ENCODE measurements at regions not wholly inside any gene's neighbourhood (a gene's known extent, or its start where the extent isn't known, plus 50 kb on each side); places are given as distances from the start of the nearest gene placed in this dataset.

DNA sequence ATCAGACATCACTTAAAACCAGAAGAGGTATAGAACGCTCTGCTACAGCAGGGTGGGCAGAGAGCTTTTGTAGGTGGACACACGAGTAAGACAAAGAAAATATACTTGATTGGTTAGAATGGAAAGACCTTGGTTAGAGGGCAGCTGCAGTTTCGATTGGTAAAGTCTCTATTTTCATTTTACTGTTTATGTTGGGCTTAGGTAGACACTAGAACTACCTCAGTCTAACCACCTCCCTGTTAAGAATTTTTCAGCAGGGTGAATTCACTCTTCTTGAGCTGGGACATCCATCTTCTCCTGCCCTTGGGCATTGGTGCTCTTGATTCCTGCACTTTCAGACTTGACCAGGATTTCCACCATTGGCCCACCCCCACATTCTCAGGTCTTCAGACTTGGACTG, 116.3 kb downstream of the BASP1 start:
- TF ChIP-seq, protein P1, sequence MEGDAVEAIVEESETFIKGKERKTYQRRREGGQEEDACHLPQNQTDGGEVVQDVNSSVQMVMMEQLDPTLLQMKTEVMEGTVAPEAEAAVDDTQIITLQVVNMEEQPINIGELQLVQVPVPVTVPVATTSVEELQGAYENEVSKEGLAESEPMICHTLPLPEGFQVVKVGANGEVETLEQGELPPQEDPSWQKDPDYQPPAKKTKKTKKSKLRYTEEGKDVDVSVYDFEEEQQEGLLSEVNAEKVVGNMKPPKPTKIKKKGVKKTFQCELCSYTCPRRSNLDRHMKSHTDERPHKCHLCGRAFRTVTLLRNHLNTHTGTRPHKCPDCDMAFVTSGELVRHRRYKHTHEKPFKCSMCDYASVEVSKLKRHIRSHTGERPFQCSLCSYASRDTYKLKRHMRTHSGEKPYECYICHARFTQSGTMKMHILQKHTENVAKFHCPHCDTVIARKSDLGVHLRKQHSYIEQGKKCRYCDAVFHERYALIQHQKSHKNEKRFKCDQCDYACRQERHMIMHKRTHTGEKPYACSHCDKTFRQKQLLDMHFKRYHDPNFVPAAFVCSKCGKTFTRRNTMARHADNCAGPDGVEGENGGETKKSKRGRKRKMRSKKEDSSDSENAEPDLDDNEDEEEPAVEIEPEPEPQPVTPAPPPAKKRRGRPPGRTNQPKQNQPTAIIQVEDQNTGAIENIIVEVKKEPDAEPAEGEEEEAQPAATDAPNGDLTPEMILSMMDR (IDR thresholded peaks at IDR 0.05; ENCODE audit: extremely low read depth in 1 of 2, insufficient read depth in 1 of 2, low read depth in 1 of 2, low read length in 2 of 2): no peak
- TF ChIP-seq EZH2 (IDR thresholded peaks at IDR 0.05; ENCODE audit: borderline replicate concordance, low read depth, low read length, severe bottlenecking): no peak
